Hematopoietic multipotent progenitor cell treated with erythropoietin and hydrocortisone succinate and interleukin-3 and kit ligand, for 4 days (in vitro differentiated cells): ENCODE measurements at regions not wholly inside any gene's neighbourhood (a gene's known extent, or its start where the extent isn't known, plus 50 kb on each side); places are given as distances from the start of the nearest gene placed in this dataset.

ENCODE experiments used
- DNase-seq: peaks from one replicate; pipeline ENCODE4 v3.0.0-alpha.2; 2015

DNA sequence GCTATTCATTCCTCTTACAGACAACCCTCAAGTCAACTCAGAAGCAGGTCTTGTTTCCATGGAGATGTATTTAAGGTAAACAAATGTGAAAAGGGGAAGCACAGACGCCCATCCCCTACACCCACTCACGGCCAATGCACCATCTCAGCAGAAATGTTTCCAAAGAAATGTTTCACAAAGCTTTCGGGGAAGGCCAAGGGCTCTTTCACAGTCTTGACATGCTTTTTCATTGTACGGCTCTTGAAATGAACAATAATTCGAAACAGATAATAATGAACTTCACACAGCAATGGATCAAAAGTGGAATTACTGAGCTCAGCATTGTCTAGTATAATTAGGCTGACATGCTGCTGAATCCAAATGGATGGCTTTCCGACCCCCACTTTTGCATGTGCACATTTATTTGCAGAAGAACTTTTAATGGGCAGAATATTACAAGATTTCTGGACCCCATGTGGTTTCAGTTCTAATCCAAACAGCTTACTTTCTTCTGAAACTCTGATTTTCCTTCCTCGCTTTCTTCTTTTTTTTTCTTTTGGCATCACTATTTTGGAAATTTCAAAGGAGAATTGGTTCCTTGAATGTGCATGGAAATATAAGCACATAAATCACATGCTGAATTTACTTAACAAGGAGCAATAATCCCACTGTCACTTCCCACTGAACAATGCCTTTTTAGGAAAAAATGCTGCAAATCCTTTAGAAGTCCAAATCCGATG, 160.9 kb downstream of the SMIM20 start:
- DNase-seq = peak; percentile 76

DNA sequence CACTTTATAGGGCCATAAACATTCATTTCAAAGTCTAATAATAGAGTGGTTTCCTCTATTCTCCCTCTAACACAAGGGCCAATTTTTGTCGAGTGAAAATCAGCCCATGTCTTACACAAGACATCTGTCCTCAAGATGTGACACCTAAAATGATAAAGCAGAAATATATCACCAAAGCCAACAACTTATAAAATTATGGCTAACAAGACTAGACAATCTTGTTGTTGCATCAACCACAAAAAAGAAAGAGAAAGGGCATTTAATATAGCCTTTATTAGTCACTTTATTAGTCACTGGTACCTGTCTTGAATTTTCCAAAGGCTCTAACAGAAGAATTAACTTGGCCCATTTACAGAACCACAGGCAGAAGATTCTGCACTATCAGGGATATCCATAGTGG, 161.6 kb downstream of the SMIM20 start:
- peak; percentile 10 for DNase-seq

DNA sequence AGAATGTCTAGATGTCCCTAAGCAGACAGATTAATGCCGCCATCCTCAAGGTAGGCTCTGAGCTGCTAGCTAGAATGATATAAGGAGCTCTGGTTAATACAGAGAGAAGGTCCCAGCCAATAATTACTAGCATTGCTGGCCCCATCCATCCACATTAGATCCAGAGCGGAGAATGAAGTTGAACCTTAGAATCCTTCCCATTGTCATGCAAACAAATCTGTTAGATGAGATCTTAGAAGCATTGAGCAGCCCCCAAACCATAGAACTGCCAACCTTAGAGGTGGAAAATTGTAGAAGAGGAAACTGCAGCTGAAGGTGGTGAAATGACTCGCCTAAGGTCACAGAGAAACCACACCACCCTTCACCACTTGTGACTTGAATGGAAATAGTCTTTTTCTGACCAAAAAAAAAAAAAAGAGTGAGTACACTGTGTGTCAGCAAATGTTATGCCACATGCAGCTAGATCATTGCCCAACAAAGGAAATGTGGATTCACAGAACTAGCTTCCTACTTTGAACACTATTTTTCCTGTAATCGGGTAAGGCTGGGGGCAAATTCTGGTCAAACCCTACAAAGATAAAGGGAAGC, 162.1 kb downstream of the SMIM20 start:
- peak; percentile 62 for DNase-seq

DNA sequence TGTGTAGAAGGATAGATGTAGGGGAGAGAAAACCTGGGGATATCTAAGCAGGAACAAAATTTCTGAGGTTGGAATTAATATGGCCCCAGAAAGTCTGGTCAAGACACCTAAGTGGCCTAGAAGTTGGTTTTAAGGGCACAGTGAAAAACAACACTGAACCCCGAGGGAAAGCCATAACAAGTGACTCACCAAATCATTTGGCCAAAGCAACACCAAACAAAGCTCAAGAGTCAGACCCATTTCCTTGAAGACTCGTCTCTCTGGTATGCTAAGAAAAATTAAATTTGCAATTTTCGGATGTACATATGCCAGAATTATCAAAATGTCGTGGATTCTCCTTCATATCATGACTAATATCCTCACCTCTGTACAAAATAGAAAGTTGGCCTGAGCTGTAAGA, 162.9 kb downstream of the SMIM20 start:
- DNase-seq = no peak

DNA sequence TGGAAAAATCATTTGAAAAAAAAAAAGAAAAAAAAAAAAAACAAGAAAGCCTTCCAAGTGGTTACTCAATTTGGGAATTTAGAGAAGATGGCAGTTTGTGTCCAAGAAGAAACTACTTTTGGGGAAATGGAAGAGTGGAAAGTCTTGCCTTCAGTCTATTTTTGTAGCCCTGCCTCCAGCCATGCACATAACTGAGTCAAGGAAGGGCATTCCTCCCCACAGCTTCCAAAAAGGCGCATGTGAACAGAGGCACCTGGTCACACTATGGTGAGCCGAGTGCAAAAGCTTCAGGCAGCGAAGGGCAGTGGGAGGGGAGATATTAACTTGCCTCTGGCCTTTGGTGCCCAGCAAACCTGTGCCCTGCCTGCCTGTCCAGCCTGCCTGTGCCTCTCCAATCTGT, 163.7 kb downstream of the SMIM20 start:
- DNase-seq = no peak

DNA sequence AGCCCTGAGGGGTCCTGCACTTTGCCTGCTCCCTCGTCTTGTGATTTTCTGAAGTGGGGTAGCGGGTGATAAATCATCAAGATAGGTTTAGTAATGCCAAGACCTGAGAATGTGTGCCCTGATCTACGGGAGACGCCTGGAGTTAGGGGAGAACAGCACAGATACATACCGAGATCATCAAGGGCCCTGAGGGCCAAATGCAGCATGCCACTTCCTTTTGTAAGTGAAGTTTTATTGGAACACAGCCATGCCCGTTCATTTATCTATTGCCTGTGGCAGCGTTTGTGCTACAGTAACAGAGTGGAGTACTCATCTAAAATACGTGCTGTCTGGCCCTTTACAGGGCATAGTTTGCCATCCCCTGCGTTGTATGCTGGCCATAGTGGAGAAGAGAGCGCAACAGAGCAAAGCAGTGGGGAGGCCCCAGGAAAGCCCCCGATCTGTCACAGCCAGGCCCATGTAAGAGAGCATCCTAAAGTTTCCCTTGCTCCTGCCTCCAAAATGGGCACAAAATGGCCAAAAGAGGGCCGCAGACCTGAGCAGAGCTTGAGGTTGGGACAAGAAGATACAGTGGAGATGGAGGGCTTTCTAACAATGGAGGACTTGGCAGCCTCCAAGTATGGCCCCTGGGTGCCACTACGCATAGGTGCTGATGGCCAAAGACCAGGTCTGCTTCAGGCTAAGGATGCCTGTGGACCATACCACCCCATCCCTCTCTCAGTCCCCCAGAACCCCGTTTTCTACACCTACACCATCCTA, 167.0 kb downstream of the SMIM20 start:
- peak; percentile 17 for DNase-seq

DNA sequence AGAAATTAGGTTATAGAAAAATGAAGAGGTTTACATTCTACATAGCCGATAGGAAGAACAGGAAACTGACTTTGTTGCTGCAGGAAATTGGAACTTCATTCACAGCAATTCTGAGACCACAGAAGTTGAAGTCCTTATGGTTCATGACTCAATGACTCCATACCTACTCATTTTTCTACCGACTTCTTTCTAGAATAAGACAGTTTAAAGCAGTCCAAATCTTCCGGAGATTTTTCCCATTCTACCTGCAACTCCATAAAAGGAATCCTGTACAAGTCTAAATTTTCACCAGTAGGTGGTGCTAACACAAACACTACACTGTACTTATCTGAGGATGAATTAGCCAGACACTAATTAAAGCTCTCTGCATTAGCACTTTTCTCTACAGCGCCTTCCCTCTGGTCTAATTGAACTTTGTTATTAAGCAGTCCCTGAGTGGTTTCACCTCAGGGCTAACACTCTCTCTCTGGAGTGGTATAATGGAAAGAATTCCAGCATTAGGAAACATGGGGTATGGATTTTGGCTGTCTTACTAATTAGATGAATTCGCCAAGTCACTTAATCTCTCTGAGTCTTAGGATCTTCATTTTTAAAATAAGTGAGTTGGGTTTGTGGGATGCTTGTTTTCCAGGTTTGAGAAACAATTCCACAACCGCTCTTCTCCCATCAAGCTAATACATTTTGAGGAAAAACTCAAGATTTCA, 167.9 kb downstream of the SMIM20 start:
- peak; percentile 69 for DNase-seq

DNA sequence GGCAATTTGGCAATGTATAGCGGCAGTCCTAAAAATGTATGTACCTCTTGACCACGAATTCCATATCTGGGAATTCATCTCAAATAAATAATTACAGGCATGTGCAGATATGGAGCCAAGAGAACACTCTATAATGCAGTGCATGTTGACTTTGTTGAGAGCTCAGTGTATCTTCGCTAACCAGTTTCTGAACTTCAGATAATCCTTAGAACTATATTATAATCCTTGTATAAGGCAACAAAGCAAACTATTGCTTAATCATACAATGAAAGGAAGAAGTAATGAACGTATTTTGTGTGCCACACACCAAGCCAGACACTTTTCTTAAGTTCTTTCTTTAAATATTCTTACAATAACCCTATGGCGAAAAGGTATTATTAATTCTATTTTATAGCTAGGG, 168.5 kb downstream of the SMIM20 start:
- no peak for DNase-seq

DNA sequence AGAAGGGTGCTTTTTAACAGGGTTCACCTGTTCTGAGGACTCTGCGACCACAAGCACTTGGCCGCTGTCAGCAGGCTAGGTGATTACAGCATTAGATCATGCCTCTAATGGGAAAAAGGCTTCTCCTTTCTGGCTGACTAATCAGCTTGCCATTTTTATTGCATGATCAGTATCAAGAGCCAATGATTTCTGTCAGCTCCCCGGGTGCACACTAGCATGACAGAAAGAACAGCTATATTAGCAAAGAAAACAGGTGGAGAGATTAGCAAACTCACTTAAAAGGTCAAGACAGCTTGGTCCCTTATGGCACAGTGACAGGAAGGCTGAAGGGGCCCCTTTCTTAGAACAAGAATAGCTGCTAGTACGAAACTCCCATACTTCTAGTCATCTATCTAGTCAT, 170.0 kb downstream of the SMIM20 start:
- DNase-seq = no peak

DNA sequence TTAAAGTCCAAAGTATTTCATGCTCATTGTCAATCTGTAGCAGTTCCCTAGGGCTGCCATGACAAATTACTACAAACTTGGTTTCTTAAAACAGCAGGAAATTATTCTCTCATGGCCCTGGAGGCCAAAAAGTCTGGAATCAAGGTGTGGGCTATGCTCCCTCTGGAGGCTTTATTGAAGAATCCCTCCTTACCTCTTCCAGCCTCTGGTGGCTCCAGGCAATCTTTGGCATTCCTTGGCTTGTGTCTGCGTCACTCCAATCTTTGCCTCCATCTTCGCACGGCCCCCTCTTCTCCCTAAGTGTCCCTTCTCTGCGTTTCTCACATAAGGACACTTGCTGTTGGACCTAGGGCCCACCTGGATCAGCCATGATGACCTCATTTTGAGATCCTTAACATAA, 170.4 kb downstream of the SMIM20 start:
- no peak for DNase-seq

DNA sequence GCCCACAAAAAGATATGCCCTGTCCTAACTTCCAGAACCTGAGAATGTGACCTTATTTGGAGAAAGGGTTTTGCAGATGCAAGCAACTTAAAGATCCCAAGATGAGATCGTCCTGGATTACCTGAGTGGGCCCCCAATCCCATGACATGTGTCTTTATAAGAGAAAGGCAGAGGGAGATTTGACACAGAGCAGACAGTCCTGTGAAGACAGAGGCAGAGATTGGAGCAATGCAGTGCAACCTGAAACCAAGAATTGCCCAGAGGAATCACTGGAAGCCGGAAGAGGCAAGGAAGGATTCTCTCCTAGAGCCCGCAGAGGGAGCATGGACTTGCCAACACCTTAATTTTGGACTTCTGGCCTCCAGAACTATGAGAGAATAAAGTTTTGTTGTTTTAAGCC, 171.5 kb downstream of the SMIM20 start:
- DNase-seq = no peak

DNA sequence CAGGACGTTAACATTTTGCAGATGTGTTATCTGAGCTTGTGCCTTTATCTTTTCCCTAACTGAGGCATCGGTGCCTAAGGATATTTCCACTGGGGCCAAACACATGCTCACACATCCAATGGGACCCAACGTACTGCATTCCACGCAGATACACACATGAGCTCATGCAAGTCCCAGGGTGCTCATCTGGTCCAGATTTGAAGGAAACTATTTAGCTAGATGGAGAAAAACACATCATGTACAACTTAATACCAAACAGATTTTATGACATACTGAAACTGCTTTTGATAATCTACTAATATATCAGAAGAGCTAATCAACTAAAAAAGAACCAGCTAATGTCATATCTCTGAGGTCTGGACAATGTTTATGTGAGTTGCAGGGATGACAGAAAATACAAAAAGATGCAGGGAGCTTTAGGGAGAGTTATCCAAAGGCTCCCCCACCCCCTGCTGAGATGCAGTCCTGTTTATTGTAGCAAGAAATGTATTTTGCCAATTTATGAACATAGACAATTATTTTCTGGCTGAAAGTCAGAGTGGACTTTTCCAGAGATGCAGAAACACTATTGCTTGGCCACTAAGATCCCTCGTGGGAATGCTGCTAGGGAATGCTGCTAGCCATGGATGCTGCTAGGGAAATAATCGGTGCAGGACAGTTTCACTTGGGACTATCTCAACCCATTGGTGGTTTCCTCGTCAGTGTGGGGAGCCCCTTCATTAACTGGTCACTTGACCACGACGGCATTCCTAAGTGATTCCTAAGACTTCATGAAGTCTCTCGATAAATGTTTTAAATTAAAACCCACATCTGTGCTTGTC, 172.8 kb downstream of the SMIM20 start:
- no peak for DNase-seq

DNA sequence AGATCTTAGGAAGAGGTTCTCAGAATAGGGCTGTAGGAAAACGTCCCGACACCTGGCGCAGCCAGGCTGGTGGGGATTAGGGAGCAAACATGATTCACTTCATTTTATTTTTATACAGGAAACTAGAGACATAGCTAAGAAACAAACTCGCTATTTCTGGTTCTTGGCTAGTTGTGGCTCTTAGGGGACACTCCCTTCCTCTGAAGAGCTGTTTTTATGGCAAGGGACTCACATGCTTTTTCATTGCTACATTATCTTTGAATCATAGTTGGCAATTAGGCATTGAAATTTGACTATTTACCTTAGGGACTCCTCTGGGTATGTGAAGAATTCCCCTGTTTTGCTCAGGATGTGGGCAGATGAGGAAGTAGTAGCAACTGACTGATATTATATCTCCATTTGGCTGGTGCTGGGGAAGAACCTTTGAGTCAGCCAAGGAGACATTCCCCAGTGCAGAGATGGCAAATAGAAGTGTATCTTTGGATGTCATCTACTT, 174.5 kb downstream of the SMIM20 start:
- DNase-seq = peak; percentile 41

DNA sequence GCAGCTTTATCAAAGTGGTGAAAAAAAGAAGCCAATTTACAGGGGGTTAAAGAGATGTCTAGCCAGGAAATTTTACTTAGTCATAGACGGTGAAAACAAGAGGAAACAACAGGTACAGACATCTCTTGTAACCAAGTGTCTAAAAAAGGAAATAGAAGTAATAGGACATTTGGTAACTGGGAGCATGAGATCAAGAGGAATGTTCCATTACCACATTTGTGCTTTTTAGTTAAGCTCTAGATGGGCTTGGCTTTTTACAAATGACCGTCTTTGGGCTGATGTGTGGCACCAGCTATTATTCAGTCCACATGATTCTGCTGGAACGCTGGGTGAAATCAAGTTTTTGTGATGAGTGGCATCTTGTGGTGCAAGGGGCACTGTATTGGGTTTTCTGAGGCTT, 179.5 kb downstream of the SMIM20 start:
- DNase-seq = no peak

DNA sequence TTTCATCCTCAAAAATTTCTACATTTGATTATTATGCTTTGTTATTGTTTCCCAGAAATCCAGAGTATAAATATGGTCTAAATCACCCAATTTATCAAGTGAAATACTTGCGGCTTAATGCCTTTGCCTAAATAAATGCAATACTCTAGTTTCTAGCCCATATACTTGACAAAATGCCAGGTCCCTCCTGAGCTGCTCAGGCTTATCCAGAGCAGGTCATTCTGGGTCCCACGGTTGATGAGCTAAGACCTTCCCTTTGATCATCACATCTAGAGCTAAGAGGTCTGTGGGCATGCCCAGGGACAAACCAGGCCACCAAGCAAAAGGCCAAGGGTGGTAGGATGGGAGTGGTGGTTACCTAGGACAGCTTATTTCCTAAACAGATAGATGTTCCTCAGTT, 180.1 kb downstream of the SMIM20 start:
- DNase-seq = no peak

DNA sequence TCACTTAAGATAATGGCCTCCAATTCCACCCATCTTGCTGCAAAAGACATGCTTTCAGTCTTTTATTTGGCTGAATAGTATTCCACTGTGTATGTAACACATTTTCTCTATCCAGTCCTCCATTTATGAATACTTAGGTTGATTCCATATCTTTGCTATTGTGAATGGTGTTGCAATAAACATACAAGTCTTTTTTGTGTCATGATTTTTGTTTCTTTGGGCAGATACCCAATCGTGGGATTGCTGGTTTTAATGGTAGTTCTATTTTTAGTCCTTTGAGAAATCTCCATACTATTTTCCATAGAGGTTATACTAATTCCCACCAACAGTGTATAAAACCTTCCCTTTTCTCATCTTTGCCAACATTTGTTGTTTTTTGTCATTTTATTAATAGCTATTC, 180.9 kb downstream of the SMIM20 start:
- DNase-seq = no peak

DNA sequence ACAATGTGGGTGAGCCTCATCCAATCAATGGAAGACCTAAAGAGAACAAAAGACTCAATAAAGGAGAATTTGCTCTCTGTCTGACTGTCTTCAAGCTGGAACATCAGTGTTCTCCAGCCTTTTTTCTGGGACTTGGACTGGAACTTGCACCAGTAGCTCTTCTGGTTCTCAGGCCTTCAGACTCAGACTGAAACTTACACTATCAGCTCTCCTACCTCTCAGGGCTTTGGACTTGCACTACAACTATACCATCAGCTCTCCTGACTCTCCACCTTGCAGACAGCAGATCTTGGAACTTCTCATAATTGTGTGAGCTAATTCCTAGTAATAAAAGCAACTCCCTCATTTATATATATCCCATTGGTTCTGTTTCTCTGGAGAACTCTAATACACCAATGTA, 185.9 kb downstream of the SMIM20 start:
- DNase-seq = no peak

DNA sequence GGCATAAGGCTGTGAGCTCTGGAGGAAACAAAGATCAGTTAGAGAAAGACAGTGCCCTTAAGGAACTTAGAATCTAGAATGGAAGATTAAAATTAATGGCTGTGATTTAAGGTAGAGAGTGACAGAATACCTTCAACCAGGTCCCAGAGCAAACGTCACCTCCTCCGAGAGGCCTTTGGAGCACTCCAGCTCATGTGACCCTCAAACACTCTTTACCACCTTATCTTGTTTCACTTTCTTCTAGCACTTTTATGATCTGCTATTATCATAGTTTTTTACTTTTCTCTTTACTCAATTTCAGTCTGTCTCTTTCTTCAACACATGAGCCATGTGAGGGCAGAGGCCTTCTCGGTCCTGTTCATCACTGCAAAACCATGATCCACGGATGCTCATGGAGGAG, 187.0 kb downstream of the SMIM20 start:
- DNase-seq = no peak

DNA sequence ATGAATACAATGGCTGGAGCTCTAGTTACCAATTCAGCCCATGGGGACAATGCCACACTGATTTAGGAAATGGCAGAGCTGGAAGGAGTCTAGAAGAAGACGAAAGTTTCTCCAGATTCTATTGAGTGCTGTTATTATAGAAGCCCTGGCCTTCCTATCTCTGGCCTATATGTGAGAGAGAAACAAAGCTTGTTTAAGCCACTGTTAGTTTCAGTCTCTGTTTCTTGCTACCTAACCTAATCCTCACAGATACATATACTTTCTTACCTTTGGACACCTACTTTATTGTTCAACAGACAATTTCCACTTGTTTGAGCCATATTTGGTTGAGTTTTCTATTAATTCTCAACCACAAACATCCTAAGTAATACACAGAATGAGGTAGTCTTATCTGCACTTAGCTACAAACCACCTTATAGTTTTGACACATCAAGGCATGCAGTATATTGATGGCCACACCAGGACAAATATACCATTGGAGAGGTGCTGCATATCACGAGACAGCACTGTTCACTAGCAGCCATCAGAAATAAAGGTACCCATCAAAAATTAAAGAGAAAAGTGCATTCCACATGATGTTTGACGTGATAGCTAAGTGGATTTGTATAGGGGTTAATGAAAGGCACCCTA, 190.2 kb downstream of the SMIM20 start:
- DNase-seq = no peak

DNA sequence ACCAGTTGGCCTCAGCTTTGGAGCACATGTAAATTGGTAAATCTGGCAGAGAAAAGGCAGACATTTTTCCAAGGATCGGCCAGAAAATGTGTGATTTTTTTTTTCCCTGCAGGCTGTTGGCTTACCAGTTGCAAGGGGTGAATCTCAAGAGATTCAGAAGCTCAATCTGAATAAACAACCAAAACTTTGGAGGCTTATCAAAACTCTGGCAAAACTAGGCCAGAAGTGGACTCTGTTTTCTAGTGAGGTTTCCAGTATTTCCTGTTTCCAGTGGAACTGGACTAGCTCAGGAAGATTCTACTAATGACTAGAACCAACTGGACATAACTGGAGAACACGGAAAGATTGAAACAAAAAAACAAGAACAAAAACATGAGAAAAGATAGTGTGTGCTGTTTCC, 191.3 kb downstream of the SMIM20 start:
- no peak for DNase-seq

DNA sequence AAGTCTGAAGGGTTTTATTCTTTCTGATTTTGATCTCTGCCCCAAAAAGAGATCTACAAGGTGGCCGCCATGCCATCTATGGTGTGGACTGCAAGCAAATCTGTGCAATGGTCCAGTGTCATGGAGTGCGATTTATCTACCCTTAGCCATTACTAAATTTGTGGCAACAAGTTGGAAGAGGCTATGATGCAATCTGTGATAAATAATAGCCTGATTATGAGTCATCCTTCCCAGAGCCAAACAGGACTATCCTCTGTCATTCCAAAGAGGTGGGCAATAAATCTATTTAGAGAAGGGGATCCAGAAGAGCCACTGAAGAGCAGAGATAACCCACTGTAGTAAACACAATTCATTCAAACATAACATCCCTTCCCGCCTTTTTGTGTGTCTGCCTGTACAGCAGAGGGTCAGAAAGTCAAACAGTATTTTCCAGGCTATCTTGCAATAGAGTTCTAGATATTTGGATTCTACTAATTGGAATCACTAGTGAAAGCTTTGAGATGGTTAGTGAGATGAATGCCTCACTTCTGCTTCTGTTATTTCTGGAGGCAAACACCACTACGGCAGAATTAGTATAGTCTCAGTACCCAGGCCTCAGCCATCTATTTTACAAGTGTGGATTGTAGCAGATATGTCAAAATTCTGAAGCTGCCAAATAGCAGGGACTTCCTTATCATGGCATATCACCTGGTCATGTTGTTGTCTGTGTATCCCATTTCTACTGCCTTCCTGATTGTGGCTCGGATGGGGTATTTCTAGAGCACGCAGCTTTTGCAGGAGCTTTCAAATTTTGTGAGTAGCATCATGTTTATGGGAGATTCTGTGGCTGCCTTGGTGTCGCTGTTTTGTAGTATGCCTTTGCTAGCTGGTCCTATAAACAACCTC, 192.0 kb downstream of the SMIM20 start:
- DNase-seq = peak; percentile 44
